Stimulated activated CD8-positive, alpha-beta memory T cell treated with anti-CD3 and anti-CD28 coated beads, Interleukin-15, amount 100 ng/mL, for 24 hours (primary cell): ENCODE measurements at regions not wholly inside any gene's neighbourhood (a gene's known extent, or its start where the extent isn't known, plus 50 kb on each side); places are given as distances from the start of the nearest gene placed in this dataset.
"Not testable (repeated sequence)": the region's sequence is repeated elsewhere in the genome, so short reads cannot be mapped to it uniquely, and the experiment has no call there.

Experiments
- DNase-seq: peaks from one replicate; pipeline ENCODE4 v3.0.0-alpha.2; 2020; ENCODE audit warnings: low read depth

DNA sequence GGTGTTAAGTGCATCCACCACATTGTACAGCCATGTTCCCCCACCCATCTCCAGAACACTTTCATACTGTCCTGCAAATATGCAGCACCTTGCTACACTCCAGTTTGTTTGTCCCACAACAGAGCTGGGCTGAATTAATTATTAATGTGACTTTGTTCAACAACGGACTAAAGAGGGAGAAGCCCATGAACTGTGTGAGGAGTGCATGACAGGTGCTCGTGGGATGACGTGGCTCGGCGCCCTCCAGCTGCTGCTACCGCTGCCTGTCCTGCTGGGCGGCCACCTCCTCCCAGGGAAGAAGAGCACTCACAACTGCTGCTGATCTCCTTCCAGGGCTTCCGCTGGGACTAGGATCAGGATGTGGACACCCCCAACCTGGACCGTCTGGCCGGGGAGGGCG is 111.2 kb upstream of the DEFB108B start:
- not testable (repeated sequence) for DNase-seq

DNA sequence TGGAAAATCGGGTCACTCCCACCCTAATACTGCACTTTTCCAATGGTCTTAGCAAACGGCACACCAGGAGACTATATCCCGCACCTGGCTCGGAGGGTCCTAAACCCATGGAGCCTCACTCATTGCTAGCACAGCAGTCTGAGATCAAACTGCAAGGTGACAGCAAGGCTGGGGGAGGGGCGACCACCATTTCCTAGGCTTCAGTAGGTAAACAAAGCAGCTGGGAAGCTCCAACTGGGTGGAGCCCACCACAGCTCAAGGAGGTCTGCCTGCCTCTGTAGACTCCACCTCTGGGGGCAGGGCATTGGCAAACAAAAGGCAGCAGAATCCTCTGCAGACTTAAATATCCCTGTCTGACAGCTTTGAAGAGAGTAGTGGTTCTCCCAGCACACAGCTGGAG is 109.0 kb upstream of the DEFB108B start:
- DNase-seq: not testable (repeated sequence)

DNA sequence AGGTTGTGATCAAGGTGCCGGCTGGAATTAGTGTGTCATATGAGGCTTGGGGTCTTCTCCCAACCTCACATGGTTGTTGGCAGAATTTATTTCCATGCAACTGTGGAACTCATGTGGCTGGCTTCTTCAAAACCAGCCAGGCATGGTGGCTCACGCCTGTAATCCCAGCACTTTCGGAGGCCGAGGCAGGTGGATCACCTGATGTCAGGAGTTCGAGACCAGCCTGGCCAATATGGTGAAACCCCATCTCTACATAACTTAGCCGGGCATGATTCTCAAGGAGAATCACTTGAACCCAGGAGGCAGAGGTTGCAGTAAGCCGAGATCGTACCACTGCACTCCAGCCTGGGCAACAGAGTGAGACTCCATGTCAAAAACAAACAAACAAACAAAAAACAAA is 102.3 kb upstream of the DEFB108B start:
- DNase-seq: not testable (repeated sequence)

DNA sequence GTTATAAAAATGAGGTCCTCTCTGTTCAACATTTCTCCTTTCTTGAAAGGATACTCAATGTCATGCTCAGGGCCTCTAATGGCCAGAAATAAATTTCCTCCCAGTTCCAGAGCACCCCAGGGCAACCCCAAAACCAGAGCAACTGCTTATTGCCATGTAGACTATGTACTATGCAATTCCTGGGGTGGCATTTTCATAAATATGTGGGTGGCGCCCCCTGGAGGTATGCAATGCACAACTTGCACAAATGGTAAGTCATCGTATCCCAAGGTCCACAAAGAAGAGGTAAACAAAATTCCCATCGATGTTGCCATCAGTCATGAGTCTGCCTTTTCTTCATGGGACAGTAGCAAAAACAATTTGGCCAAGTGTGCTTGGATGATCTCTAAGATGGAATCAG is 98.6 kb upstream of the DEFB108B start:
- not testable (repeated sequence) for DNase-seq

DNA sequence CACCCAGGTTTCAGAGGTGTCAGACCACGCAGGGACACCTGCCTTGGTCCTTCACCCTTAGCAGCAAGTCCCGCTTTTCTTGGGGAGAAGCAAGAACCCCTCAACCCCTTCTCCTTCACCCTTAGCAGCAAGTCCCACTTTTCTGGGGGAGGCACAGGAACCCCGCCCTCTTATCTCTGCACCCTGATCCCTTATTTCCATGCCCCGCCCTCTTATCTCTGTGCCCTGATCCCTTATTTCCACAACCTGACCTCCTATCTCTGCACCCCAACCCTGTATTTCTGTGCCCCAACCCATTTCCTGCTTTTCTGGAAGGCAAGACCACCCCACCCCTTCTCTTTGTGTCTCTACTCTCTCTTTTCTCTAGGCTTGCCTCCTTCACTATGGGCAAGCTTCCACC is 94.7 kb upstream of the DEFB108B start:
- not testable (repeated sequence) for DNase-seq

DNA sequence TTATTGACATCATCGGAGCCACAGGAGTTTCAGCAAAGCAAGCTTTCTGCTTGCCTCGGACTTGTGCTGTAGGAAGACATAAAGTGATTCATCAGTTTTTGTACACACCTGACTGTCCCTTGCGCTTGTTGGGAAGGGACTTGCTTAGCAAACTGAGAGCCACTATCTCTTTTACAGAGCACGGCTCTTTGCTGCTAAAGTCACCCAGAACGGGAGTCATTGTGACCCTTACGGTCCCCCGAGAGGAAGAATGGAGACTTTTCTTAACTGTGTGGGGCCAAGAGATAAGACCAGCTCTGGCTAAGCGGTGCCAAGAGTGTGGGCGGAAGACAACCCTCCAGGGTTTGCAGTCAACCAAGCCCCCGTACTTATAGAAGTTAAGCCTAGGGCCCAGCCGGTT is 89.6 kb upstream of the DEFB108B start:
- not testable (repeated sequence) for DNase-seq

DNA sequence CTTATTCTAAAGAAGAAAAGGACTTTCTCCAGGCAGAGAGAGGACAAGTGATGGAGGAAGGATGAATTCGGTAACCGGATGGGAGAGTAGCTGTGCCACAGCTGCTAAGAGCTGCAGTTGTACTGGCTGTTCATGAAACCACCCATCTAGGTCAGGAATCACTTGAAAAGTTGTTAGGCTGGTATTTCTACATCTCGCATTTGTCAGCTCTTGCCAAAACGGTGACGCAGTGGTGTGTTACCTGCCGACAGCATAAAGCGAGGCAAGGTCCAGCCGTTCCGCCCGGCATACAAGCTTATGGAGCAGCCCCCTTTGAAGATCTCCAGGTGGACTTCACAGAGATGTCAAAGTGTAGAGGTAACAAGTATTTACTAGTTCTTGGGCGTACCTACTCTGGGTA is 87.3 kb upstream of the DEFB108B start:
- not testable (repeated sequence) for DNase-seq

DNA sequence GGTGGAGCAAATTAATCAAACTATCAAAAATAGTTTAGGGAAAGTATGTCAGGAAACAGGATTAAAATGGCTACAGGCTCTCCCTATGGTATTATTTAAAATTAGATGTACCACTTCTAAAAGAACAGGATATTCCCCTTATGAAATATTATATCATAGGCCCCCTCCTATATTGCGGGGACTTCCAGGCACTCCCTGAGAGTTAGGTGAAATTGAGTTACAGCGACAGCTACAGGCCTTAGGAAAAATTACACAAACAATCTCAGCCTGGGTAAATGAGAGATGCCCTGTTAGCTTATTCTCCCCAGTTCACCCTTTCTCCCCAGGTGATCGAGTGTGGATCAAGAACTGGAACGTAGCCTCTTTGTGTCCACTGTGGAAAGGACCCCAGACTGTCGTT is 86.7 kb upstream of the DEFB108B start:
- not testable (repeated sequence) for DNase-seq

DNA sequence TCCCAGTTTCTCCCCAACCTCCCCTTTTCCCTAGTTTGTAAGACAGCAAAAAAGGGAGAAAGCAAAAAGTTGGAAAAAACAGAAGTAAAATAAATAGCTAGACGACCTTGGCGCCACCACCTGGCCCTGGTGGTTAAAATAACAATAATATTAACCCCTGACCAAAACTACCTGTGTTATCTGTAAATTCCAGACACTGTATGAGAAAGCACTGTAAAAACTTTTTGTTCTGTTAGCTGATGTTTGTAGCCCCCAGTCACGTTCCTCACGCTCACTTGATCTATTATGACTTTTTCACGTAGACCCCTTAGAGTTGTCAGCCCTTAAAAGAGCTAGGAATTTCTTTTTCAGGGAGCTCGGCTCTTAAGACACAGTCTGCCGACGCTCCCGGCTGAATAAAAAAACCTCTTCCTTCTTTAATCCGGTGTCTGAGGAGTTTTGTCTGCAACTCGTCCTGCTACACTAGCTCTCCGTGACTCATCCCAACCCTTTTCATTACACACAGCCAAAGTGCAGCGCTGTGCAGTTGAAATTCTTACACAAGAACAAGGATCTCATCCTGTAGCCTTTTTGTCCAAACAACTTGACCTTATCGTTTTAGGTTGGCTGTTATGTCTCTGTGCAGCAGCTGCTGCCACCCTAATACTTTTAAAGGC is 83.9 kb upstream of the DEFB108B start:
- DNase-seq: not testable (repeated sequence)

DNA sequence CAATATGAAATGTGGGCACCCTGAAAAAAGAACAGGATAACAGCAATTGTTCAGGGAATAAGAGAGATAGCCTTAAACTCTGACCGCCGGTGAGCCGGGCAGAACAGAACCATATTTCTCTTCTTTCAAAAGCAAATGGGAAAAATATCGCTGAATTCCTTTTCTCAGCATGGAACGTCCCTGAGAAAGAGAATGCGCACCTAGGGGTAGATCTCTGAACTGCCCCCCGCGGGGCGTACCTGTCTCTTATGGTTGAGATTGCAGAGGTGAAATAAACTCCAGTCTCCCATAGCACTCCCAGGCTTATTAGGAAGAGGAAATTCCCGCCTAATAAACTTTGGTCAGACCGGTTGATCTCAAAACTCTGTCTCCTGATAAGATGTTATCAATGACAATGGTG is 82.1 kb upstream of the DEFB108B start:
- DNase-seq: not testable (repeated sequence)

DNA sequence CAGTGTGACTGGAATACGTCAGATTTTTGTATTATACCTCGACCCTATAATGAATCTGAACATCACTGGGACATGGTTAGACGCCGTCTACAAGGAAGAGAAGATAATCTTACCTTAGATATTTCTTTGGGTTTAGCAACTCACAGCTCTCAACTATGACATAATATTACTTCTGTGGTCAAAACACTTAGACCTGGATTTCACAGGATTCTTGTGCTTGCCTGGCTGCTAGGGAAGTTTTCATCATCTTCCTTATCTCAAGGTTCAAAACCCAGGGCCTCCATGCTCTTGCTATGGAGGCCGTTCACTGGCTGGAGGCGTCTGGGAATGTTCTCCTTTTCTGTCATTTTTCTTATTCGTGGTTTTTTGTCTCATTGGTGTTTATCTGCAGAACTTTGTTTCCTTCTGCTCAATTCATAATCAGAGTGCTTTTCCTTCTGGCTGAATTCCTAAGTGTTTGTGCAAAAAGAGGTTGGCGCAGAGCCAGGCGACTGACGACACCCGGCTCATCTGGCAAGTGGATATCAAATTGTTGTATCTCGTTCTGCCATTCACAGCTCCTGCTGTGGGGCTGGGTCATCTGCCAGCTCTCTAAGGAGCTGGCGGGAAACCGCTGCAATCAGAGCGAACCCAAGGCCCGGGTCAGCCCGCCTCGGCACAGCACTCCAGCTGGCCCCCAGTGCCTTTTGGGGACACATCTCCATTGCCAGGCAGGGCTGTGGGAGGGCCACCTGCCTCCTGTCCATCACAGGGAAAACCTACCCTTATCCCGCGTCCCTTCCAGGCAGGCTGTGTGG is 68.1 kb upstream of the DEFB108B start:
- DNase-seq: not testable (repeated sequence)

DNA sequence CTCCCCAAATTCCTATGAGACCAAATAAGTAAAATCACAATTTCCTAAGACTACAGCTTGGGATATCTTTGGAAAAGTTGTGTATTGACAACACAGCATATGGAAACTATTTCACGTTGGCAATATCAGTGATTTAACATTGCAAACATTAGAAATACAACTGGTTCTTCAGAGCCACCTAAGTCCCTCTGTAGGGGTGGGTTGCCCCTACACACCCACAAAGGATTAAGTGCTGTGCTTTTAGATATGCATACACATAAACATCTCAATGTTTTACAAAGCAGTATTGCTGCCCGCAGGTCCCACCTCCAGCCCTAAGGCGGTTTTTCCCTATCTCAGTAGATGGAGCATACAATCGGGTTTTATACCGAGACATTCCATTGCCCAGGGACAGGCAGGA is 66.0 kb upstream of the DEFB108B start:
- DNase-seq: not testable (repeated sequence)

DNA sequence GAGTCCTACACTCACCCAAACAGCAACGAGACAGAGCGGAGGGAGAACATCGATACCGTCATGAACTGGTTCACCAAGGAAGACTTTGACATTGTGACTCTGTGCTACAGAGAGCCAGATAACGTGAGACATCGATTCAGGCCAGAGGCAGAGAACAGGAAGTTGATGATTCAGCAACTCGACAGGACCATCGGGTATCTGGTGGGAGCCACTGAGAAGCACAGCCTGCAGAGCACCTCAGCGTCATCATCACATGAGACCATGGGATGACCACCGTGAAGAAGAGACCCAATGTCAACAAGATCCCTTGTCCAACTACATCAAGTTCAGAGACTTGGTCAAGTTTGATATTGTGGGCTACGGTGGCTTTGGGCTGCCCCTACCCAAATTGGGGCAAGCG is 60.8 kb upstream of the DEFB108B start:
- DNase-seq: not testable (repeated sequence)

DNA sequence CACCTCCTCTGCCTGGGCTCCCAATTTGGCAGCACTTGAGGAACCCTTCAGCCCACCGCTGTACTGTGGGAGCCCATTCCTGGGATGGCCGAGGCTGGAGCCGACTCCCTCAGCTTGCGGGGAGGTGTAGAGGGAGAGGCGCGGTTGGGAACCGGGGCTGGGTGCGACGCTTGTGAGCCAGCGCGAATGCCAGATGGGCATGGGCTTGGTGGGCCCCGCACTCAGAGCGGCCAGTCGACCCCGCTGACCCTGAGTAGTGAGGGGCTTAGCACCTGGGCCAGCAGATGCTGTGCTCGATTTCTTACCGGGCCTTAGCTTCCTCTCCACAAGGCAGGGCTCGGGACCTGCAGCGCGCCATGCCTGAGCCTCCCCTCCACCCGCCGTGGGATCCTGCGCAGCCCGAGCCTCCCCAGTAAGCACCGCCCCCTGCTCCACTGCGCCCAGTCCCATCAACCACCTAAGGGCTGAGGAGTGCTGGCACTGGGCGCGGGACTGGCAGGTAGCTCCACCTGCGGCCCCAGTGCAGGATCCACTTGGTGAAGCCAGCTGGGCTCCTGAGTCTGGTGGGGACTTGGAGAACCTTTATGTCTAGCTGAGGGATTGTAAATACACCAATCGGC is 58.3 kb upstream of the DEFB108B start:
- no peak for DNase-seq

DNA sequence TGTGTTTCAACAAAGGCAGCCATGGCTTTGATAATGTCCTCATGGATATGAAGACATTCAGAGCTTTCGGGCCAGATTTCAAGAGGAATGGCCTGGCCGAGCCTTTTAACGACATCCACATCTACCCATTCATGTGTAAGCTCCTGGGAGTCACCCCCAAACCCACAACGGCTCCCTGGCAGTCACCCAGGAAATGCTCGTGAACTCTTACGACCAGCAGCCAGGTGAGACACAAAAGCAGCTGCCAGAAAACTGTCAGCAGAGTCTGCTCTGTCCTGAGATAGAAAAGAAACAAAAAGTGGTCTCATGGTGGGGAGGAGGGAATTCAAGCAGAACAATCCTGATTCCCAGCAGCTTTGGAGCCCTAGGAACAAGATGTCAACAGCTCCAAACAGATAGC is 52.9 kb upstream of the DEFB108B start:
- DNase-seq: not testable (repeated sequence)

DNA sequence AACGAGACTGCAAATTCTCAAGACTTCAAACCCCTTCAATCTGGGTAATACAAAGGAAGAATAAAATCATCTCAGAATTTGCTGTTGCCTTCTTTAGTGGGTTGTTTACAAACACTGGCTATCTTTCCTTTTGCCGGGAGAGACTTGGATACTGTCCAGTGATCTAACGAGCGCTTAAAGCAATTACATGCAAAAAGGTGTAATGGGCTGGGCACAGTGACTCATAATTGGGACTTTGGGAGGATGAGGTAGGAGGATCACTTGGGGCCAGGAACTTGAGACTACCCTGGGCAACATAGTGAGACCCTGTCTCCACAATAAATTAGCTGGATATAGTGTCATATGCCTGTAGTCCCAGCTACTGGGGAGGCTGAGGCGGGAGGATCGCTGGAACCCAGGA is 52.2 kb upstream of the DEFB108B start:
- not testable (repeated sequence) for DNase-seq

DNA sequence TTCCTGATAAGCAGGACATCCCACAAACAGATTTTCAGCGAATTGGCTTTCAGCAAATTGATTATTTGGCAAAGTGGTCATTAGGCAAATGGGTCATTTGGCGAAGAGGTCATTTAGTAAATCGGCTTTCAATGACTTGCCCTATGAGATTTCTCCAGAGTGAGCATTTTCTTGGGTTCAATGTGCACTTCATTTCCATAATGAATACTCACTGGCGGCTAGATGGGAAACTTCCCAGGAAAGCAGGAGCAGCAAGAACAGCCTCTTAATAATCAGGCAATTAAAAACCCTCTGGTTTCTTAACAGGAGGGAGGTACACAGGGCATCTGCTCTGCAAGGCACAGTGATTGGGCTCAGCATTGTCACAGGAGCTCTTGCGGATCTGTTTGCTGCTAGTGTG is 51.5 kb upstream of the DEFB108B start:
- DNase-seq: not testable (repeated sequence)

DNA sequence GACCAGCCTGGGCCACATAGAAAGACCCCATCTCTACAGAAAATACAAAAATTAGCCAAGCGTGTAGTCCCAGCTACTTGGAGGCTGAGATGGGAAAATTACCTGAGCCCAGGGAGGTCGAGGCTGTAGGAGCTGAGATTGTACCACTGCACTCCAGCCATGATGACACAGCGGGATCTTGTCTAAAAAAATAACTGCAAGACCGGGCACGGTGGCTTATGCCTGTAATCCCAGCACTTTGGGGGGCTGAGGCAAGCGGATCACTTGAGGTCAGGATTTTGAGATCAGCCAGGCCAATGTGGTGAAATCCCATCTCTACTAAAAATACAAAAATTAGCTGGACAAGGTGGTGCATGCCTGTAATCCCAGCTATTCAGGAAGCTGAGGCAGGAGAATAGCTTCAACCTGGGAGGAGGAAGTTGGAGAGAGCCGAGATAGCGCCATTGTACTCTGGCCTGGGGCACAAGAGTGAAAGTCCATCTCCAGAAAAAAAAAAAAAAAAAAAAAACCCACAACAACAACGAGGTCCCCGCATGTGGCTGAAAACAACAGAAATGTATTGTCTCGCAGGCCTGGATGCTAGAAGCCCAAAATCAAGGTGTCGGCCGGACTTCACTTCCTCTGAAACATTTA is 50.7 kb upstream of the DEFB108B start:
- not testable (repeated sequence) for DNase-seq

DNA sequence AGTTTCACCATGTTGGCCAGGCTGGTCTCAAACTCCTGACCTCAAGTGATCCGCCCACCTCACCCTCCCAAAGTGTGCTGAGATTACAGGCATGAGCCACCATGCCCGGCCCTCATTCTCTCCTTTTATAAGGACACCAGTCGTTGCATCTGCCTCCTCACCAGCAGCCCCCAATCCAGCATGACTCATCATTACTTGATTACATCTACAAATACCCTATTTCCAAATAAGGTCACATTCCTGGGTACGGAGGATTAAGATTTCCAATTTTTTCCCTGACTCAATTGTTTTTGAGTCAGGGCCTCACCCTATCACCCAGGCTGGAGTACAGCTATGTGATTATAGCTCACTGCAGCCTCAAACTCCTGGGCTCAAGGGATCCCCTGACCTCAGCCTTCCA is 49.8 kb upstream of the DEFB108B start:
- not testable (repeated sequence) for DNase-seq
